ENCODE measurements at regions not wholly inside any gene's neighbourhood (a gene's known extent, or its start where the extent isn't known, plus 50 kb on each side); places are given as distances from the start of the nearest gene placed in this dataset.

DNA sequence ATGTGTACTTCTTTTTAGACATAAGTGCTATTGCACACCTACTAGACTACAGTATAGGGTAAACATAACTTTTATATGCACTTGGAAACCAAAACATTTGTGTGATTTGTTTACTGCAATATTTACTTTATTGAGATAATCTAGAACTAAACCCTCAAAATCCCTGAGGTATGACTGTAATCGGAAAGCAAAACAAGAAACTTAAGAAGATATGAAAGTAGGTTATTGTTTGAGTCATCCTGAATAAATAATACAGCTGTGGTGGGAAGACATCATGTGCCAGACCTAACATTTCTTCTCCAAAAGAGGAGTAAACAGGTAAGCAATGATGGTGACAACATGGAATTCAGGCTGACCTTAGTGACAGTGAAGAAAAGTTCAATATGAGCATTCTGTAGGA lies 765.5 kb downstream of the OTOL1 start:
- H3K9me3 Mint-ChIP-seq = no peaks in the 10 kb centered on the region
- no peaks in the 10 kb centered on the region for H3K27me3 Mint-ChIP-seq (ENCODE audit: insufficient read depth, low read depth)
- no peak for DNase-seq (ENCODE audit: low spot score)
- TF ChIP-seq EZH2 (IDR thresholded peaks at IDR 0.05) = no peak
- TF ChIP-seq, protein P1, sequence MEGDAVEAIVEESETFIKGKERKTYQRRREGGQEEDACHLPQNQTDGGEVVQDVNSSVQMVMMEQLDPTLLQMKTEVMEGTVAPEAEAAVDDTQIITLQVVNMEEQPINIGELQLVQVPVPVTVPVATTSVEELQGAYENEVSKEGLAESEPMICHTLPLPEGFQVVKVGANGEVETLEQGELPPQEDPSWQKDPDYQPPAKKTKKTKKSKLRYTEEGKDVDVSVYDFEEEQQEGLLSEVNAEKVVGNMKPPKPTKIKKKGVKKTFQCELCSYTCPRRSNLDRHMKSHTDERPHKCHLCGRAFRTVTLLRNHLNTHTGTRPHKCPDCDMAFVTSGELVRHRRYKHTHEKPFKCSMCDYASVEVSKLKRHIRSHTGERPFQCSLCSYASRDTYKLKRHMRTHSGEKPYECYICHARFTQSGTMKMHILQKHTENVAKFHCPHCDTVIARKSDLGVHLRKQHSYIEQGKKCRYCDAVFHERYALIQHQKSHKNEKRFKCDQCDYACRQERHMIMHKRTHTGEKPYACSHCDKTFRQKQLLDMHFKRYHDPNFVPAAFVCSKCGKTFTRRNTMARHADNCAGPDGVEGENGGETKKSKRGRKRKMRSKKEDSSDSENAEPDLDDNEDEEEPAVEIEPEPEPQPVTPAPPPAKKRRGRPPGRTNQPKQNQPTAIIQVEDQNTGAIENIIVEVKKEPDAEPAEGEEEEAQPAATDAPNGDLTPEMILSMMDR (IDR thresholded peaks at IDR 0.05) = no peak
- TF ChIP-seq EZH2phosphoT487 (IDR thresholded peaks at IDR 0.05) = no peak
- Histone ChIP-seq H3K27ac (no peak overlapping the region), H3K9me3 (ENCODE audit: low read depth) (no peaks in the 10 kb centered on the region), H2AFZ (replicated peaks) (no peak overlapping the region), H3K36me3 (no peaks in the 10 kb centered on the region), H3F3A (ENCODE audit: low read depth) (no peaks in the 10 kb centered on the region), H3K4me2 (no peak overlapping the region), H3K79me2 (ENCODE audit: low read depth) (no peaks in the 10 kb centered on the region), H3K9ac (no peak overlapping the region), H3K27me3 (no peaks in the 10 kb centered on the region), H4K20me1 (ENCODE audit: low read depth) (no peaks in the 10 kb centered on the region), H3K4me3 (no peak overlapping the region), H3K4me1 (no peaks in the 10 kb centered on the region)
- H3K4me1 Mint-ChIP-seq = no peaks in the 10 kb centered on the region
- H3K4me3 Mint-ChIP-seq = no peak overlapping the region
- H3K27ac Mint-ChIP-seq = no peak overlapping the region
- H3K36me3 Mint-ChIP-seq = no peaks in the 10 kb centered on the region

DNA sequence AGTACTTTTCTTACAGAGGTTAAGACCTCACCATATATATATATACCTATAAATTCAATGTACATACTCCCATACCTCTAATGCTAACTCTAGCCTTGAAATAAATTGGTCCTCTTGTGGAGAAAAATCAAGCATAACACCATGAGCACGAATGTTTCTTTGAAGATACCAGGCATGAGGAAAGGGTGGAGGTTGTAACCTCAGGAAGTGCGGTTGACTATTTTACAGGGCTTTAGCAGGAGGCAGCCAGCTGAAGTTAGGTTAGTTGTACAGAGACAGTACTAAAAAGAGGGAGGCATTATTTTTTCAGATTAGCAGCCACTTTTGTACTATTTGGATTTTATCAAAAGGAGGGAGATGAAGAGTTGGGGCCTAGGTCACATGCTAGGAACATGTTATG lies 767.0 kb downstream of the OTOL1 start:
- DNase-seq (ENCODE audit: low spot score) = no peak
- H3F3A ChIP-seq (ENCODE audit: low read depth) = no peaks in the 10 kb centered on the region
- Mint-ChIP-seq H3K27me3 (ENCODE audit: insufficient read depth, low read depth) (no peaks in the 10 kb centered on the region), H3K27ac (no peak overlapping the region), H3K36me3 (no peaks in the 10 kb centered on the region), H3K4me3 (no peak overlapping the region), H3K9me3 (no peaks in the 10 kb centered on the region), H3K4me1 (no peaks in the 10 kb centered on the region)
- no peak overlapping the region for H3K9ac ChIP-seq
- no peaks in the 10 kb centered on the region for H3K79me2 ChIP-seq (ENCODE audit: low read depth)
- no peak for TF ChIP-seq EZH2phosphoT487 (IDR thresholded peaks at IDR 0.05)
- TF ChIP-seq EZH2 (IDR thresholded peaks at IDR 0.05) = no peak
- TF ChIP-seq, protein P1 (IDR thresholded peaks at IDR 0.05) = no peak
- H4K20me1 ChIP-seq (ENCODE audit: low read depth) = no peaks in the 10 kb centered on the region
- no peak overlapping the region for H2AFZ ChIP-seq (replicated peaks)
- no peak overlapping the region for H3K4me2 ChIP-seq
- no peaks in the 10 kb centered on the region for H3K27me3 ChIP-seq
- H3K4me1 ChIP-seq = no peaks in the 10 kb centered on the region
- H3K9me3 ChIP-seq (ENCODE audit: low read depth) = no peaks in the 10 kb centered on the region
- H3K4me3 ChIP-seq = no peak overlapping the region
- no peaks in the 10 kb centered on the region for H3K36me3 ChIP-seq
- H3K27ac ChIP-seq = no peak overlapping the region

DNA sequence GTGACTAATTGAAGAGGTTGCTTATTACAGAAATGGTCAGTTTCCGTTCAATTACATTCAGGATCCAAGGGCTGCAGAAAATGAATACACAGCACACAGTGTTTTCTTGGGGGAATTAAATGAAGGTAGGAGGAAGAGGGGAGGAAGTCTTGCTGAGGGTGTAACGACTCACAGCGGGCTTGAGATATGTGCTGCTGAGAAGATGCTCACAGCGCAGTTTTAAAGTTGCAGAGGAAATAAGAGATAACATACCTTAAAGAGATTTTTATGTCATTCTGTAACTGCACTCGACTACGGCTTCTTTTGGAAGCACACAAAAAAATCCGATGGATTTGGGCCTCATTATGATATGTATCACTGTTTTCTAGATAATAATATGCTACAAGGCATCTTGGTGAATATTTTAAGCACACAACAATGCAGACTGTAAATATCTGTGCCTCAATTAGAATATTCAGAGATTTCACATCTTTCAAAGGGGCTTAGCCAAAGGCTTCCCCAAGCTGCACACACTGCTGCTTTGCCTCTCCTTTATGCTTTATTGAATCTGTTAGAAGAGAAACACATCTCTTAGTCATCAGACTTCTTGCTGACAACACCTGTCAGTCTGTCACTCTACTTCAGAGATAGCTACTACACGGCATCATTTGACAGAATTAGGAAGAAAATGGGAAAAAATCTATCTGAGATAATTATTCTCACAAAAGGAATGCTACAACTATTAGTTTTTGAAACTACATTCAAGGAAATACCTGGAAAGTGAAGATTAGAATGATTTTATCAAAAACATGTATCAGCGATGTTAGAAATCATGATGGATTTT lies 773.2 kb downstream of the OTOL1 start:
- Histone ChIP-seq H4K20me1 (ENCODE audit: low read depth) (no peaks in the 10 kb centered on the region), H3K36me3 (no peaks in the 10 kb centered on the region), H3K9me3 (ENCODE audit: low read depth) (no peaks in the 10 kb centered on the region), H3F3A (ENCODE audit: low read depth) (no peaks in the 10 kb centered on the region), H3K9ac (no peak overlapping the region), H3K27ac (no peak overlapping the region), H3K4me3 (no peak overlapping the region), H3K4me2 (no peak overlapping the region), H3K4me1 (no peaks in the 10 kb centered on the region), H2AFZ (replicated peaks) (no peak overlapping the region), H3K79me2 (ENCODE audit: low read depth) (no peaks in the 10 kb centered on the region), H3K27me3 (no peaks in the 10 kb centered on the region)
- Mint-ChIP-seq H3K9me3 (peaks cover 3% of the 10 kb centered on the region), H3K27me3 (ENCODE audit: insufficient read depth, low read depth) (no peaks in the 10 kb centered on the region), H3K4me1 (peaks cover 11% of the 10 kb centered on the region), H3K27ac (no peak overlapping the region), H3K4me3 (no peak overlapping the region), H3K36me3 (no peaks in the 10 kb centered on the region)
- TF ChIP-seq EZH2phosphoT487 (IDR thresholded peaks at IDR 0.05) = no peak
- TF ChIP-seq, protein P1 (IDR thresholded peaks at IDR 0.05) = no peak
- TF ChIP-seq EZH2 (IDR thresholded peaks at IDR 0.05) = no peak
- DNase-seq (ENCODE audit: low spot score) = no peak
